Keratinocyte (primary cell): ENCODE measurements at regions not wholly inside any gene's neighbourhood (a gene's known extent, or its start where the extent isn't known, plus 50 kb on each side); places are given as distances from the start of the nearest gene placed in this dataset.

Experiments used
- CTCF ChIP-seq, 3 experiments: IDR thresholded peaks in 1 of 3; conservative IDR thresholded peaks in 1 of 3; optimal IDR thresholded peaks in 1 of 3; 2 replicates in 2 of 3; 3 replicates in 1 of 3; pipeline versions ENCODE3 to v1.5.1; 2011; ENCODE audit warnings: low read length in 3 of 3, mild to moderate bottlenecking in 3 of 3, moderate library complexity in 2 of 3, control low read depth in 1 of 3, inconsistent platforms in 1 of 3; ENCODE audit not compliant: insufficient read depth in 2 of 3; ENCODE audit errors: extremely low read depth in 1 of 3
- EZH2 ChIP-seq: IDR thresholded peaks from one replicate; pipeline ENCODE4 v1.6.1; 2012; ENCODE audit warnings: inconsistent platforms, mild to moderate bottlenecking, low read length, moderate library complexity

GRCh38 chr2:104734937-104735586, 118.9 kb upstream of the POU3F3 start:
- TF ChIP-seq CTCF (optimal IDR thresholded peaks at IDR 0.05 in 1 of 3, IDR thresholded peaks at IDR 0.05 in 1 of 3, conservative IDR thresholded peaks at IDR 0.05 in 1 of 3; ENCODE audit: extremely low read depth in 1 of 3, insufficient read depth in 2 of 3, low read length in 3 of 3) (no peak), EZH2 (no peak)
